GM12878 (cell line): ENCODE measurements at regions not wholly inside any gene's neighbourhood (a gene's known extent, or its start where the extent isn't known, plus 50 kb on each side); places are given as distances from the start of the nearest gene placed in this dataset.

ENCODE experiments used
- ATAC-seq: fragments of 200-7000 bp; cut with Tn5 transposase; 3 replicates; pipeline ENCODE4 v1.9.1; 2020; ENCODE audit warnings: mild to moderate bottlenecking, moderate library complexity
- BruUV-seq: library from RNA; stranded (reverse); fragments of 400-500 nt; replicated peaks from 2 replicates; lab custom pipeline; 2021; lab: Mats Ljungman, UMichigan
- CTCF ChIA-PET: fragments of 300-600 bp; sonication (Branson Sonifier 250); formaldehyde crosslinking; extraction: SDS; loops from one replicate; lab custom pipeline; 2021; ENCODE audit warnings: inconsistent platforms; lab: Yijun Ruan, JAX
- POLR2A ChIA-PET: fragments of 350-600 bp; formaldehyde crosslinking; extraction: SDS; loops from one replicate; lab custom pipeline; 2021; ENCODE audit warnings: inconsistent platforms; lab: Charles Lee
- RAD21 ChIA-PET: fragments of 300-600 bp; sonication (Branson Sonifier 250); formaldehyde crosslinking; loops from one replicate; lab custom pipeline; 2023; ENCODE audit warnings: antibody characterized with exemption; ENCODE audit not compliant: unreplicated experiment; lab: Charles Lee
- SMC1A ChIA-PET: fragments of 300-600 bp; sonication (Branson Sonifier 250); formaldehyde crosslinking; loops from one replicate; lab custom pipeline; 2023; ENCODE audit not compliant: unreplicated experiment, uncharacterized antibody; lab: Charles Lee
- DNase-seq: peaks from one replicate; pipeline ENCODE4 v3.0.0-alpha.2; 2011; ENCODE audit warnings: low read depth, low spot score
- FAIRE-seq: peaks from 3 replicates; lab custom pipeline; 2011; peaks lifted over from hg19 to GRCh38; lab: Jason Lieb, UNC
- H2AFZ ChIP-seq: 2 replicates; pipeline ENCODE4 v1.6.0; 2011; ENCODE audit warnings: low read depth, low read length, control low read depth; ENCODE audit not compliant: control insufficient read depth
- H3K27ac ChIP-seq: 2 replicates; pipeline ENCODE4 v1.5.1; 2011; ENCODE audit warnings: control low read depth; ENCODE audit not compliant: control insufficient read depth, insufficient read depth
- H3K27me3 ChIP-seq, 2 experiments: replicated peaks in 1 of 2; 2 replicates each; pipeline versions ENCODE4 v1.6.0 to v1.6.1; 2011; ENCODE audit warnings: low read length in 1 of 2; ENCODE audit not compliant: control insufficient read depth in 2 of 2, insufficient read depth in 2 of 2
- H3K36me3 ChIP-seq, 2 experiments: 2 replicates each; pipeline ENCODE4 v1.5.1; 2011; ENCODE audit warnings: low read length in 1 of 2; ENCODE audit not compliant: control insufficient read depth in 2 of 2, insufficient read depth in 2 of 2
- H3K4me1 ChIP-seq: 2 replicates; pipeline ENCODE4 v1.6.1; 2011; ENCODE audit warnings: mild to moderate bottlenecking, low read length, moderate library complexity, mixed read lengths; ENCODE audit not compliant: control insufficient read depth, insufficient read depth
- H3K4me2 ChIP-seq: 2 replicates; pipeline ENCODE4 v1.6.0; 2011; ENCODE audit warnings: control low read depth; ENCODE audit not compliant: control insufficient read depth, insufficient read depth
- H3K4me3 ChIP-seq: fragments of 200-600 bp; sonication (generic); 2 replicates; pipeline ENCODE4 v1.5.1; 2016
- H3K79me2 ChIP-seq: 2 replicates; pipeline ENCODE4 v1.6.0; 2011; ENCODE audit warnings: low read length; ENCODE audit not compliant: control insufficient read depth, insufficient read depth
- H3K9ac ChIP-seq: 2 replicates; pipeline ENCODE4 v1.8.0; 2011; ENCODE audit warnings: low read length, control low read depth, mixed read lengths; ENCODE audit not compliant: control insufficient read depth, insufficient read depth
- H3K9me3 ChIP-seq: replicated peaks from 3 replicates; pipeline ENCODE4 v1.5.1; 2011; ENCODE audit warnings: mild to moderate bottlenecking, low read length; ENCODE audit not compliant: control insufficient read depth, insufficient read depth
- H4K20me1 ChIP-seq: 2 replicates; pipeline ENCODE4 v1.6.0; 2011; ENCODE audit not compliant: control insufficient read depth, insufficient read depth
- BACH1 ChIP-seq: fragments of 450-650 bp; IDR thresholded peaks from 2 replicates; pipeline ENCODE4 v1.6.1; 2017; ENCODE audit warnings: mild to moderate bottlenecking, borderline replicate concordance
- E2F4 ChIP-seq: IDR thresholded peaks from 2 replicates; pipeline ENCODE4 v1.6.1; 2012; ENCODE audit warnings: low read depth, low read length, improper control_type of control experiment
- HDAC6 ChIP-seq: fragments of 200-600 bp; sonication (generic); IDR thresholded peaks from one replicate; pipeline ENCODE4 v1.8.0; 2017; ENCODE audit warnings: antibody characterized with exemption; ENCODE audit not compliant: unreplicated experiment
- POLR2AphosphoS2 ChIP-seq: IDR thresholded peaks from 2 replicates; pipeline ENCODE4 v1.6.1; 2011; ENCODE audit warnings: low read depth, mild to moderate bottlenecking, low read length, improper control_type of control experiment, moderate library complexity
- RB1 ChIP-seq: fragments of 450-650 bp; formaldehyde crosslinking; IDR thresholded peaks from 2 replicates; pipeline ENCODE4 v1.6.1; 2017; ENCODE audit warnings: mild to moderate bottlenecking, borderline replicate concordance
- RELA ChIP-seq: fragments of 450-650 bp; IDR thresholded peaks from 2 replicates; pipeline ENCODE4 v1.8.0; 2014; ENCODE audit warnings: borderline replicate concordance; ENCODE audit not compliant: partially characterized antibody
- SMAD5 ChIP-seq: IDR thresholded peaks from 2 replicates; pipeline ENCODE4 v1.6.1; 2016; ENCODE audit warnings: antibody characterized with exemption, low read depth
- TARDBP ChIP-seq: IDR thresholded peaks from 2 replicates; pipeline ENCODE4 v1.6.1; 2016; ENCODE audit warnings: borderline replicate concordance
- ZBTB11 ChIP-seq: fragments of 450-650 bp; formaldehyde crosslinking; IDR thresholded peaks from 2 replicates; pipeline ENCODE4 v1.5.0; 2022; ENCODE audit warnings: mild to moderate bottlenecking, missing genetic modification characterization
- WGBS: methylation state at CpG from one replicate; pipeline ENCODE4 v1.1.6; 2016; ENCODE audit warnings: low lambda C conversion rate; ENCODE audit not compliant: insufficient replicate concordance, insufficient coverage; ENCODE audit errors: missing lambda C conversion rate; 5-methylcytosine and 5-hydroxymethylcytosine counted together
- in situ Hi-C: fragments of 300-500 bp; cut with MboI; formaldehyde crosslinking; loops from 9 replicates; pipeline ENCODE4 v1.14.3; 2018; ENCODE audit warnings: mixed read lengths
- intact Hi-C: fragments of 100-400 bp; cut with micrococcal nuclease; formaldehyde crosslinking; loops from one replicate; pipeline ENCODE4 v1.14.2; 2022; ENCODE audit not compliant: unreplicated experiment
- TF ChIP-seq, protein P1 (sequence below): fragments of 450-650 bp; formaldehyde crosslinking; IDR thresholded peaks from 2 replicates; pipeline ENCODE4 v1.4.0; 2020; ENCODE audit warnings: mild to moderate bottlenecking, moderate library complexity
- TF ChIP-seq, protein P2 (sequence below): IDR thresholded peaks from 2 replicates; pipeline ENCODE4 v1.6.1; 2011; ENCODE audit warnings: borderline replicate concordance, low read depth, mild to moderate bottlenecking, moderate library complexity, mixed read lengths, low read length; ENCODE audit not compliant: insufficient read depth; ENCODE audit errors: extremely low read length
- TF ChIP-seq, protein P3 (sequence below): fragments of 450-650 bp; conservative IDR thresholded peaks from 2 replicates; pipeline ENCODE4 v1.6.1; 2017; ENCODE audit warnings: mild to moderate bottlenecking, moderate library complexity

DNA sequence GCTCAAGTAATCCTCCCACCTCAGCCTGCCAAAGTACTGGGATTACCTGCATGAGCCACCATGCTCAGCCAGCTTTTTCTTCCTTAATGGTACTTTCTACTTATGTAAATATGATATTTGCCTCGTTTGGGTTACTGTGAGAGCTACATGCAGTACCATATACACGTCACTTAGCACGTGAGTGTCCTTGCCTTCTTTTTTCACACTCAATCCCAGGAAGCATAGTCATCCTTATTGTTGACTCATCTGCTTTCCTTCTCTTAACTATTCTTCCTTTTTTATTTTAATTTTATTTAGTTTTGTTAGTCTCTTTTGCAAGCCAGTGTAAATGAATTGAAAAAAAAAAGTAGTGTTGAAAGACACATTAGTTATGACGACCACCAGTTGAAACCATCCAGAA lies 205.9 kb downstream of the HIPK3 start:
- Histone ChIP-seq H2AFZ (no peak overlapping the region), H3K4me1 (no peaks in the 10 kb centered on the region), H3K4me2 (no peak overlapping the region), H3K36me3 (no peaks in the 10 kb centered on the region), H3K79me2 (no peaks in the 10 kb centered on the region), H3K27me3 (no peaks in the 10 kb centered on the region), H3K9ac (no peak overlapping the region), H3K9me3 (no peaks in the 10 kb centered on the region), H3K27ac (no peak overlapping the region), H3K4me3 (no peak overlapping the region), H4K20me1 (no peaks in the 10 kb centered on the region)
- no TSS peak for BruUV-seq
- ChIA-PET CTCF (no interaction called here), RAD21 (no interaction called here), SMC1A (interaction anchor here (1.1 kb wide), 1 partner anchor 280 kb away, joined by 3 read pairs; no protein-coding TSS in a partner anchor), POLR2A (interaction anchor here (0.6 kb wide), 2 partner anchors 24 to 173 kb away, joined by 5 read pairs; no protein-coding TSS in a partner anchor)
- ATAC-seq (no peak), DNase-seq (no peak), FAIRE-seq (no peak)
- intact Hi-C loops = no loop called here
- in situ Hi-C loops = no loop called here
- 12% methylated on average over 4 of the region's 4 CpGs for WGBS
- TF ChIP-seq BACH1 = no peak
- no peak for TF ChIP-seq POLR2AphosphoS2
- TF ChIP-seq RB1 = no peak
- TF ChIP-seq, protein P1, sequence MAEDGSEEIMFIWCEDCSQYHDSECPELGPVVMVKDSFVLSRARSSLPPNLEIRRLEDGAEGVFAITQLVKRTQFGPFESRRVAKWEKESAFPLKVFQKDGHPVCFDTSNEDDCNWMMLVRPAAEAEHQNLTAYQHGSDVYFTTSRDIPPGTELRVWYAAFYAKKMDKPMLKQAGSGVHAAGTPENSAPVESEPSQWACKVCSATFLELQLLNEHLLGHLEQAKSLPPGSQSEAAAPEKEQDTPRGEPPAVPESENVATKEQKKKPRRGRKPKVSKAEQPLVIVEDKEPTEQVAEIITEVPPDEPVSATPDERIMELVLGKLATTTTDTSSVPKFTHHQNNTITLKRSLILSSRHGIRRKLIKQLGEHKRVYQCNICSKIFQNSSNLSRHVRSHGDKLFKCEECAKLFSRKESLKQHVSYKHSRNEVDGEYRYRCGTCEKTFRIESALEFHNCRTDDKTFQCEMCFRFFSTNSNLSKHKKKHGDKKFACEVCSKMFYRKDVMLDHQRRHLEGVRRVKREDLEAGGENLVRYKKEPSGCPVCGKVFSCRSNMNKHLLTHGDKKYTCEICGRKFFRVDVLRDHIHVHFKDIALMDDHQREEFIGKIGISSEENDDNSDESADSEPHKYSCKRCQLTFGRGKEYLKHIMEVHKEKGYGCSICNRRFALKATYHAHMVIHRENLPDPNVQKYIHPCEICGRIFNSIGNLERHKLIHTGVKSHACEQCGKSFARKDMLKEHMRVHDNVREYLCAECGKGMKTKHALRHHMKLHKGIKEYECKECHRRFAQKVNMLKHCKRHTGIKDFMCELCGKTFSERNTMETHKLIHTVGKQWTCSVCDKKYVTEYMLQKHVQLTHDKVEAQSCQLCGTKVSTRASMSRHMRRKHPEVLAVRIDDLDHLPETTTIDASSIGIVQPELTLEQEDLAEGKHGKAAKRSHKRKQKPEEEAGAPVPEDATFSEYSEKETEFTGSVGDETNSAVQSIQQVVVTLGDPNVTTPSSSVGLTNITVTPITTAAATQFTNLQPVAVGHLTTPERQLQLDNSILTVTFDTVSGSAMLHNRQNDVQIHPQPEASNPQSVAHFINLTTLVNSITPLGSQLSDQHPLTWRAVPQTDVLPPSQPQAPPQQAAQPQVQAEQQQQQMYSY (CRISPR knock-in tag) = no peak
- TF ChIP-seq, protein P2, sequence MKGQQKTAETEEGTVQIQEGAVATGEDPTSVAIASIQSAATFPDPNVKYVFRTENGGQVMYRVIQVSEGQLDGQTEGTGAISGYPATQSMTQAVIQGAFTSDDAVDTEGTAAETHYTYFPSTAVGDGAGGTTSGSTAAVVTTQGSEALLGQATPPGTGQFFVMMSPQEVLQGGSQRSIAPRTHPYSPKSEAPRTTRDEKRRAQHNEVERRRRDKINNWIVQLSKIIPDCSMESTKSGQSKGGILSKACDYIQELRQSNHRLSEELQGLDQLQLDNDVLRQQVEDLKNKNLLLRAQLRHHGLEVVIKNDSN = no peak
- TF ChIP-seq, protein P3, sequence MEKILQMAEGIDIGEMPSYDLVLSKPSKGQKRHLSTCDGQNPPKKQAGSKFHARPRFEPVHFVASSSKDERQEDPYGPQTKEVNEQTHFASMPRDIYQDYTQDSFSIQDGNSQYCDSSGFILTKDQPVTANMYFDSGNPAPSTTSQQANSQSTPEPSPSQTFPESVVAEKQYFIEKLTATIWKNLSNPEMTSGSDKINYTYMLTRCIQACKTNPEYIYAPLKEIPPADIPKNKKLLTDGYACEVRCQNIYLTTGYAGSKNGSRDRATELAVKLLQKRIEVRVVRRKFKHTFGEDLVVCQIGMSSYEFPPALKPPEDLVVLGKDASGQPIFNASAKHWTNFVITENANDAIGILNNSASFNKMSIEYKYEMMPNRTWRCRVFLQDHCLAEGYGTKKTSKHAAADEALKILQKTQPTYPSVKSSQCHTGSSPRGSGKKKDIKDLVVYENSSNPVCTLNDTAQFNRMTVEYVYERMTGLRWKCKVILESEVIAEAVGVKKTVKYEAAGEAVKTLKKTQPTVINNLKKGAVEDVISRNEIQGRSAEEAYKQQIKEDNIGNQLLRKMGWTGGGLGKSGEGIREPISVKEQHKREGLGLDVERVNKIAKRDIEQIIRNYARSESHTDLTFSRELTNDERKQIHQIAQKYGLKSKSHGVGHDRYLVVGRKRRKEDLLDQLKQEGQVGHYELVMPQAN = no peak
- TF ChIP-seq E2F4 = no peak
- TF ChIP-seq RELA = no peak
- TF ChIP-seq TARDBP = no peak
- TF ChIP-seq ZBTB11 (CRISPR knock-in tag) = no peak
- TF ChIP-seq HDAC6 = no peak
- no peak for TF ChIP-seq SMAD5
